ENCODE measurements at regions not wholly inside any gene's neighbourhood (a gene's known extent, or its start where the extent isn't known, plus 50 kb on each side); places are given as distances from the start of the nearest gene placed in this dataset.

DNA sequence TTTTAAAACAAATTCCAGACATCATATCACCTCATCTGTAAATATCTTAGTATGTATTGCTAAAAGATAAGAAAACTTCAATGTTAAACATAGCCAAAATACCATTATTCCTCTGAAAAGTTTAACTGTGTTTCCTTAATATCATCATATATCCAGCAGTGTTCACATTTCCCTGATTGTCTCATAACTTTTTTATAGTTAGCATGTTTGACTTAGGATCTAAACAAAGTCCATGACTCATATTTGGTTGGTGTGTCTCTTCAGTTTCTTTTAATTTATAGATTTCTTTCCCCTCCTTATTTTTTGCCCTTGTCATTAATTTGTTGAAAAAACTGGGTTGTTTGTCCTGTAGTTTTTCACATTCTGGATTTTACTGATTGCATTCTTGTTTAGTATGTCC, 163.0 kb downstream of the RPS12 start:
- DNase-seq = no peak

DNA sequence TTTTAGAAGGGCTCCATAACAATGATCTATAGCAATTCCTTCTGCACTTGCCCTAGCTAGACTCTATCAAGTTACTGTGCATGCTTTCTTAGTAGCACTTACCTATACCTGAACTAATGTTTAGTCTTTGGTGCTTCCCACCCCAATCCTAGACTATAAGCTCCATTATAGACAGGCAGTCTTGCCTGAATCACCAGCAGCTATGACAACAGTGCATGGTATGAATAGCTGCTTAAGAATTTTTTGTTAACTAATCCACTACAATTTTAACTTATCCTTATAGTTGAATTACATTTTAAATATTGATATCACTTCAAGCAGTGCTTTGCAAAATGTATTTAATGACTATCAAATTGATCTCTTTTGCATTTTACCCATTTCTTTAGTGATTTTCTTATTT, 164.3 kb downstream of the RPS12 start:
- DNase-seq = no peak

DNA sequence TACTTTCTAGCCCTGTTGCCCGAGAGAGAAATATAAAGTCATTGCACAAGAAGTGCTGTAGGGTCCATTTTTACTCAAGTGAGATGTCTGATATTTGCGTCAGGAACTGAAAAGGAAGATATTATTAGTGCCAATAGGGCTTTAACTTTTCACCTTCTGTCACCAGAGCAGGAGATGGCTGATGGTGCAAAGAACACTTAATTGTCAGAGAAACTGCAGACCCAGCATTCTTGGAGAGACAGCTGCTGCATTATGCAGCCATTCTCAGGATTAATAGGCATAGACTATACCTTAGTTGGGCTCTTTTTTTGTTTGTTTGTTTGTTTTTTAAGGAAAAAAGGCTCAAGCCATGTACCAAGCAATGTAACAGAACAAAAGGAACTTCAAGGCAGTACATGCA, 179.4 kb downstream of the RPS12 start:
- no peak for DNase-seq

DNA sequence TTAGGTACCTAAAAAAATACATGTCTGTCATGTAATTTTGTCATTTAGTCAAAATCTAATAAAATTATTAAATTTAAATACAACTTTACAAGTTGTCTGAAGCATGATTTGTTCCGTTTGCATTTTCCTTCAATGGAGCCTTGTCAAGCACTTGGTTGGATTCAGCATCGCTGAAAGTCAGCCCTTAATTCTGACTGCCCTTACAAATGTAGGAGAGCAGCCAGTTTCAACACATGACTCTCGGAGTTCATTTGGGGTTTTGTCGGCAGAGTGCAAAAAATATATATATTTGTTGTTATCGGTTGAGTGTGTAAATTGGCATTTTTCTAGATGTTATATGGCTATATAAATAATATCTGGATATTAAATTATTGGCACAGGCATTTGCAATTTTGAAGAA, 180.6 kb downstream of the RPS12 start:
- DNase-seq = no peak

DNA sequence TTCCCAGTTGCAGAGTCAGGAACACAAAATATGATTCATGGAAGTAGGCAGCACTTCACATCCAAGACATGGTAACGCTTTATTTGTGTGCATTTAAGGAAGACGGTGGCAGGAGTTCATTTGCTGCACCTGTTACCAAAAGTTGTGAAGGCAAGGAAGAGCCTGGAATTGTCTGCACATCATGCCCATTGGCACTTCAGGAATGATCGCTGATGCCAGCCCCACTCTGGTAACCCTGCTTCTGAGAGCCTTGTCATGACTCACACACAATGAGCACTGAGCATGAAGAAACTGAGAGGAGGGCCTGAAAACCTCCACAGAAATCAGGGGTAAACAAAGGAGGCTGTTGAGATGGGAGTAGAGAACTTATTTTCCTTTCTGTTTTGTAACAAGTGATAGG, 181.1 kb downstream of the RPS12 start:
- no peak for DNase-seq

DNA sequence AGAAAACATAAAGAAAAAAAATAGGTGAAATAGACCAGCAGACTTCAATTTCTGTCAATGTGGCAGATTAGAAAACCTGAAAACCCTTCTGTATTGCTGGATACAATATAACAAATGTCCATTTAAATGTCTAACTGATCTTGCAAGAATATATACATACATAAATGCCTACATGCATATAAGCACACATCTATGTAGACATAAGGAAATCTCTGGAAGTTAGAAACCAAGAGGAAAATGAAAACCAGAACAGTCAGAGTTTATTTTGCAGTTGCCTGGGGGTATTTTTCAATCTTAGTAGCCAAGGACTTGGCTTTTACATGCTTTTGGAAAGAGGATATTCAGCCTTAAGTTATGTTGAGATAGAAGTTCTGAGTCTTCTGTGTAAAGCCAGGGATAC, 184.0 kb downstream of the RPS12 start:
- DNase-seq = no peak

DNA sequence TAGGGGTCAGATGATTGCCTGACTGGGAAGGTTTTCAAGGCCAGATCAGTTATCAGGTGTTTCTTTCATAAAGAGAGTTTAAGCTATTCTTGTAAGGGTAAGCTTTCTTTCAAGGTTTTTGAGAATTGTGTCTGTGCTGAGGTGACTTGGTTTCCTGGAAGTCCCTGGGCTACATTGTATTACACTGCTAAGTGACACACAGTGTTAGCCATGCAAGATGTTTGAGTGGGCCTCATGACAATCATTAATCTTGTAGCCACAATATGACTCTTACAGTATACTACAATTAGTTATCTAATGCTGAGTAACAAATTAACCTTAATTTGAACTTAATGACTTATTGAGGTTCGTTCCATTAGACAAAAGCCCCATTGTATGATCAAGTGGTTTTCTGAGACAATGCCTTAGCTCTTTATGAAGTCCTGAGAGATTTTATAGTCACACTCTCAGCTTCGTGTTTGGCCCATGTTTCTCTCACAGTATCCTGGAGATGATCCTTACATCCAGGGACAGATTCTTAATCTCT, 186.7 kb downstream of the RPS12 start:
- no peak for DNase-seq

DNA sequence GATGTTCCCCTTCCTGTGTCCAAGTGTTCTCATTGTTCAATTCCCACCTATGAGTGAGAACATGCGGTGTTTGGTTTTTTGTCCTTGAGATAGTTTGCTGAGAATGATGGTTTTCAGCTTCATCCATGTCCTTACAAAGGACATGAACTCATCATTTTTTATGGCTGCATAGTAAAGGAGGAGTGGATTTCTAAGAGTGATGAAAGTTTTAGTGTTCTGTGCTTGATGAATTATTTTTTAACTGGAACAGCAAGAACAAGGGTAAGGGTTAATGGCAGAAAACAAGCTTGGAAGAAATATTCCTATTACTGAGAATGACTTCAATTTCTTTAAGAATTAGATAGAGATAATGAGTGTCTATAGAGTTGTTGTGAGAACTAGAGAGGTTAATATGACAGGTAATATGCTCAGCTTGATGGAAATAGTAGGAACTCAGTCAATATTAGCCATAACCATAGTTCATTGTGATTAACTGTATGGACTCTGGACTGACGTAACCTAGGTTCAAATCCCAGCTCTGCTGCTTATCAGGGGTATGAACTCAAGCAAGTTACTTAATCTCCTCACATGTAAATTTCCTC, 190.0 kb downstream of the RPS12 start:
- no peak for DNase-seq

DNA sequence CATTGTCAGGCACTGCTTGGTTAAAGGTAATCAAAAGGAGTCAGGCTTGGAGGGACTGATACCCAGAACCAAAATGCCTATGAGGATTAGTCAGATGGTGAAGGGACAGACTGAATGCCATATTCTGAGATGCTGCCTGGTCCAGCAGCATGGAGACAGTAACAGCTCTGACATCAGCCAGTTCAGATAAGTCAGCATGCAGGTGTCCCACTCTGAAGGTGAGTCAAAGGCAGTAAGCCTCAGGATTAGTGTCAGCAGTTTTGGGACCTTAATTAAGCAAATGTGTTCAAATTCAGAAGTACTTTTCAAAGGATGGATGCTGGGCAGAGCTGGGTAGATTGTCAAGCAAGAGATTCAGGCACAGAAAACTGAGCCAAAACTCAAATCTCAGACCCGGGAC, 198.4 kb downstream of the RPS12 start:
- DNase-seq = no peak

DNA sequence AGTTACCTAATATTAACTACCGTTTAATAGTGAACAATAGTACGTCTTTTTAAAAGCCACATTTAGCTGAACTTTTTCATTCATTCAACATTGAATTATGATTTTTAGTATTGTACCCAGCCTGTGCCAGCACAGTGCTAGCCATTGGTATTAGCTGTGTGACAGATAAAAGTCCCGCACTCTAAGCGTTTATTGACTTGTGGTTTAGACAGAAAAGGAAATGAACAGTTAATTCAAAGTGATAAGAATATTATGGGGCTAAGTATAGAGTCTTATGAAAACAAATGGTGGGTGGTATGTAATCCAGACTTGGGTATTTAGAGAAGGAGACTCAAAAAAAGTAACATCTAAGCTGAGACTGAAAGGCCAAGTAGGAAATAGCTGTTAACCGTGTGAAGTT, 202.3 kb downstream of the RPS12 start:
- no peak for DNase-seq

DNA sequence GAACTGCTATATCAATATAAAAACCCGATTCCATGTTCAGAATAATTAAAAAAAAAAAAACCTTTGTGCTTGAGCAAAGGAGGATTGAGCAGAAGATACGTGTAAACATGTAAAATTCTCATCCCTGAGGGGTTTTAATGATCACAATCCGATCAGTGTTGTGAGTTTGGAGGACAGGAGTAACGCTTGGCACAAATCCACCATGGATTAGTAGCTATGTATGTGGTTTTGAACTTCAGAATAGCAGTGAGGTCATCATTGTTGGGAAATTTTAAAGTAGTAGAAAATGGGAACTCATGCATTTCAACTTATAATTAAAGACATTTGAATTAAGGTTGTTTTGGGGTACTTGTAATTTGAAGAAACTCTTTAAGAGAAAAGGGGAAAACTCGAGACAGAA, 203.2 kb downstream of the RPS12 start:
- DNase-seq = peak; percentile 61

DNA sequence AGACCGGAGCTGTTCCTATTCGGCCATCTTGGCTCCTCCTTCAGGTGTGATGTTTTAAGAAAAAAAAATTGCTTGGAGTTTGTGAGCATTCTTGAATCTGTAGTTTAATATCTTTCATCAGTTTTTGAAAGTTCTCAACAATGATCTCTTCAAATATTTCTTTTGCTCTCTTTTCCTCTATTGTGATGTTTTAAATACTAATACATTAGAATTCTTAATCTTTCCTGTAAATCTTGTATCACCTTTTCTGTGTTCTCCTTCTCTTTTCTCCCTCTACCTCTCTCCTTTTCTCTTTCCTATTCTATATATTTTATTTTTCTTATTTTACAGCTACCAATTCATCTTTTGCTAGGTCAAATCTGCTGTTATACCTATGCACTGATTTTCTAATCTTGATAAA, 212.3 kb downstream of the RPS12 start:
- no peak for DNase-seq

DNA sequence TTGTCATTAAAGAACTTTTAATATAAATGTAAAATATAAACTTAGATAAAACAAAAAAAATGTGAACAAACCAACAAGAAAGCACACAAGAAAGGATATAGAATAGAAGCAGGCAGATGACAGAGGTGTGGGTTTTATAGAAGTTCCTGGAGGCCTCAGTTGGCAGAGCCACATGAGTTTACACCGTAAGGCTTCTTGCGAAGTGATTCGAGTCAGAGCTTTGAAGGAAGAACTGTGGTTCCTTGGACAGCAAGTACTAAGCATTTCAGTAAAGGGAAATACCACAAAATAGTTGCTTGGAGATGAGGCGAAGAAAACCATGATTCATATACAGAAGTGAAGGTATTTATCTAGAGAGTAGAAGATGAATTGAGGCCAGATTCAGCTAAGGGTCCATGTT, 207.9 kb upstream of the EYA4 start:
- DNase-seq = peak; percentile 27

DNA sequence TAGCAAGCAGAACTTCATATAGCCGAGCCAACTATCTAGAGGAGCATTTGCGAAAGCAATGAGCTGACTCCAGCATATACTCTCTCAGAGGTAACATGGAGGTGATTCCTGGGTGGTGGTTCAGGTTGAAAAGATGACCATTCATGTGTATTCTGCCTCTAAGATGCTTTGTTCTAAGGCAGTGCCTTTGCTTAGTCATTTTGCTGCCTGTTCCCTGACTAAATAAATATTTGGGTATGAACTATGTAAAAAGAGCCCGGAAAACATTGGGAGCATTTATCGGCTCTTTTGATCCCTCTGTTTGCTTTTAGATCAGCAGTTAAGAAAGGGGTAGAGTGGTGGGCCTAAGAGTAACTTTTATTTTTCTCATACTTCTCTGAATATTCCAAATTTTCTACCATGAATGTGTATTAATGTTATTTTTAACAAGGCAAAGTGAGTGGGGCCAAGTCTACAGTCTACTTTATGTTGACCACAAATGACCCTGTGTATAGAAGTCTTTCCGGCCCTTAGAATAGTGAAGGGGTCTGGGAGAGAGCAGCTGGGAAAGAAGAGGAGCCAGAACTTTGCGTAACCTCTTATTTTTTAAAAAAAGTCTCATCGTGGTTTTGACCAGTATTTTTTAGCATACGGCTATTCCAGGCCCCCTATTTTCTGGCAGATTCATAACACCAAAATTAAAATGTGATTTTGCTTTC, 206.5 kb upstream of the EYA4 start:
- no peak for DNase-seq

DNA sequence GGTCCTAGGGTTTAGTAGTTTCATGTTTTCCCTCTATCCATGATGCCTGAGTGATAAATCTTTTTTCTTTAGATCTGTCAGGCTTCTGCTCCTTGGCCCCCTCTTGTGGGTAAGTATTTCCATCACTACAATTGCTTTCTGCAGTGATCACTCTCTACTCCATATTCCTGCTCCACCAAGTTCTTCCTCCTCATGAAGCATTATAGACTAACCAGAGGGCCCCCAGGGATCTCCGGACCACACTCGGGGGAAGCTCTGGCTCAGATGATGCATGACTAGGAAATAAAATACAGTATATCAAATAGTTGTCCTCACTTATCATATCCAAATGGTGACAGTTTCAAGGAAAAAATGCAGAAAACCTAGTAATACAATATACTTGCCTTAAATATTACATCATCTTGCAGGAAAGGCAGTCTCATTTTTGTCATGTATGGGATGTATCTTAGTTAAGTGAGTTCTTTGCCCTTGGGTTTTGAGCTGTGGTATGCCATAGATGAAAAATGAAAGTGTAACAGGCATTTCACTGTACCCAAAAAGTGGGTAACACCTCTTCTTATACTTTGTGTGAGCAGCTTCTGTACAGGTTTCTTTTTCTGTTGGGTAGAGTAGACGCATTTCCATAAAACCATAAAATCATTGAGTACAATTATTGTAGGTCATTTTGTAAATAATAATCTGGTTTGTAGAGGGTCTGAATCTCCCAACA, 200.9 kb upstream of the EYA4 start:
- peak; percentile 71 for DNase-seq

DNA sequence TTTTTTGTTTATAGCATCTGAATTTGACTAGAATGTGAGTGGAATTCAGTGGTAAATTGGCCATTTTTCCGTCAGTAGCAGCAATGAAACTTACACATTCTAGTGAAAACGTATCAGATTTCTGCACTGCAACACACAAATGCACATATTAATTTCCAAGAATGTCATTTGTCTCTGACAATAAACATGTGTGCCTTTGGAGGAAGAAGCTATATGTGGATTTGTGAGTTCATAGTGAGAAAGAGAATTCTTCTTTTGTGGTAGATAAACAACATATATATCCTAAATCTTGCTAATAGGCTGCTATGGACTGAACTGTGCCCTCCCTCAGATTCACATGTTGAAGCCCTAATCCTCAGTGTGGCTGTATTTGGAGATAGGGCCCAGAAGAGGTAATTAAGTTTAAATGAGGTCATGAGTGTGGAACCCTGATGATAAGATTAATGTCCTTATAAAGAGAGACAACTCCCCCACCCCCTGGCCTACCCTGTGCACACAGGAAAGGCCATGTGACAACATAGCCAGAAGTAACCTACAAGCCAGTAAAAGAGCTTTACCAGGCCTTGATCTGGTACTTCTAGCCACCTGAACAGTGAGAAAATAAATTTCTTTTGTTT, 200.2 kb upstream of the EYA4 start:
- DNase-seq = no peak

DNA sequence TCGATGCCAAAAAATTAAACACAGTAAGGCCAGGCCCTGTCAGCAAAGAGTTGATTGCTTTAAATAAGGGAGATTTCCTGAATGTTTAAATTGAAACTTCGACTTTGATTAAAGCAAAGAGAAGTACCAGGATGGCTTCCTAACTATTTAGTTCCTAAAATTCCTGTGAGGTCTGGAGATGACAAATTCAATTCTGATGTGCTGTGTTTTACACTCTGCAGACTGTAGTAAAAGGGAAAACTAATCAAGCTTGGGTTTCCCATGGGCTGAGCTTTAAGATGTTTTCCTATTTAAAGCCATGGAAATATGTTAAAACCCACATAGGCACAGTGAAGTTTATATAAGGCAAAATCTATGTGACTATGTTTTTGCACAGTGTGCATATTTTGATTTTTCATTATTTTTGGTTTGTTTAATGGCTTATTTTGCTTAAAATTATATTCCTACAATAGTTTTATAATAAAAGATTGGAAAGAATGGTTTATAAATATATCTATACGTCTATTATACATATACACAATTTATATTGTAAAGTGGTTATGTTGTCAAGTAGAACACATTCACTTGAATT, 198.5 kb upstream of the EYA4 start:
- DNase-seq = no peak

DNA sequence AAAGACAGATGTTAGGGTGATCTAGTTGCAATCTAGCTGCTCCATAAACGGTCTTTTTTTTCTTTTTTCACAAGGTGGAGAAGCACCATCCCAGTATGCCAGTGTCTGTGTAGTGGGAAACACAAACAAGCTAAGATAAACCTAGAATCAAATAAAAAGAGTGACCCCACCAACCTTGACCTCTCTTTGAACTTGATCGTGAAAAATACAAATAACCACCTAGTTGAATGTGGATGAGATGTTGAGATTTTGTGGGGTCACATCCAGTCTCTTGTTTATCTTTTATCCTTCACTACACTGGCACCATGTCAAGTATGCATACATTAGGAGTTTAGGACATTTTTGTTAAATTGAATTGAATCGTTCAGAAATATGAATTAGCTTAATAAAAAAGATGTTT, 194.6 kb upstream of the EYA4 start:
- DNase-seq = no peak

DNA sequence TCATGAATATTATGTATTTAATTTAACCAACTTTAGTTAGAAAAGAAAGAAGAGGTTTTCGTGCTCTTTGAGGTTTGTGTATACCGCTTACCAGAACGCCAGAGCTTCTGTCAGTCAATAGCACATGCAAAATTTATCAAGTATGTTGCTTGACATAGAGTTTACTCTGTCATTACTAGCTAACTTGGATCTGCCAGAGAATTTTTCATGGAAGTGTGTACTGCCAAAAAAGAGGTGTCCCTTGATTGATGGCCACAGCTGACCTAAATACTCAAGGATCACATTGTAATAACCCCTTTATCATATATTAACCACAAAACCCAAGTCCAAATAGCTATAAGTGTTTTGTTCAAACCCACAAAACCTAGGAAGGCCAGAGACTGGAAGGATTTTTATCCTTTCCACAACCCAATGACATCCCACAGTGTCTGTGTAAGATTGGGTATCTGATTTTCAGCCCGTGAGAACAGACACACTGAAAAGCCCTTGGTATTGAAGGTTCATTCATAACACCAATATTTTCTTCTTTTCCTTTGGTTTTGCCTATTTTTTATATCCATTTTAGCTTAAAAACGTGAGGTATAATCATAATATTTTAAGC, 194.0 kb upstream of the EYA4 start:
- DNase-seq = no peak

DNA sequence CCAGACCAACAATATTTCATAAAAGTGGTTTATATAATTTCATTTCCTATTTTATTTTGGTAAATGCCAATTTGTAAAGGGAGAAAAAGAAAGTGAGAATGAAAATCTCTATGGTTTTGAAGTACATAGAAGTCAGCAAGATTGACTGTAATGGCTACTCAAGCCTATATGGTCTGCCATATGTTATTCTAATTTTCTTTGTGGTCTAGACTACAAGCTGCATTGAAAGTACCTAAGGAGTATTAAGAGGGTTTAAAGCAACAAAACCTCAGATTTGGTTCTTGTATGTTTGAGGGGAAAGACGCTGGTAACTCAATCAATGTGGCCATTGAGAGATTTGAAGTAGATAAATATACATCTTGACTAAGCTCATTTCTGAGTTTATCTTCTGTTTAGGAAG, 193.5 kb upstream of the EYA4 start:
- DNase-seq = no peak

DNA sequence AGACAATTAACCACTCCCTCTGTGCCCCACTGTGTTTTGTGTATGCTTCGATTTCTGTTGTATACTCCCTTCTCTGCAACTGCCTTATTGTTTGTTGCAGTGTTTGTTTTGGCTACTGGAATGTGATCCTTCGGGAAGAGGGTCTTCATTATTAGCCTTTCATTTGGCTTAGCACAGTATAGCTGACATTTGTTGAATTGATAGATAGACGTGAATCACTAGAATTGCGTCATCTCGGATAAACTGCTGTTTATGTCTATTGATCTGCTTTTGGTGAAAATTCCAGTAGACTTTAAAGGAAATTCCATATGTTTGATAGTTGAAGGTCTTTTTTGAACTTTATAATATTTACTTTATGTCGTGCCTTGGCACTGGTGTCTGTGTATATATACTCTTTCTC, 189.9 kb upstream of the EYA4 start:
- DNase-seq = no peak

DNA sequence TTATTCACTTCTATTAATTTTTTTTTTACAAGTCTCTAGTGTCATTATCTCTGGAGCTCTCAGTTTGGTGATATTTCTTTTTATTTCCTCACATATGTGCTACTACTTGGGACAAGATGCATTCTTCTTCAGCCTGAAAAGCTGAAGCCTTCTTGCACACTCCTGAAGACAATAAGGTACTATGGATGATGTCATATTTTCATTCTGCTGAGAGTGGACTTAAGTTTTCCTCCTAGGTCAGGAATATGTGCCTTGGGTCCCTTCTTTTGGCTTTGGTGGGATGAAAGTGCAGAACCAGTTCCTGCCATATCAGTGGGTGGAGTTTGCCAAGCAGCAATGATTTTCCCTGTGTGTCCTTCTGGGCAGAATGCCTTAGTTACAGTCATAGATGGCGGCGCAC, 188.7 kb upstream of the EYA4 start:
- no peak for DNase-seq

DNA sequence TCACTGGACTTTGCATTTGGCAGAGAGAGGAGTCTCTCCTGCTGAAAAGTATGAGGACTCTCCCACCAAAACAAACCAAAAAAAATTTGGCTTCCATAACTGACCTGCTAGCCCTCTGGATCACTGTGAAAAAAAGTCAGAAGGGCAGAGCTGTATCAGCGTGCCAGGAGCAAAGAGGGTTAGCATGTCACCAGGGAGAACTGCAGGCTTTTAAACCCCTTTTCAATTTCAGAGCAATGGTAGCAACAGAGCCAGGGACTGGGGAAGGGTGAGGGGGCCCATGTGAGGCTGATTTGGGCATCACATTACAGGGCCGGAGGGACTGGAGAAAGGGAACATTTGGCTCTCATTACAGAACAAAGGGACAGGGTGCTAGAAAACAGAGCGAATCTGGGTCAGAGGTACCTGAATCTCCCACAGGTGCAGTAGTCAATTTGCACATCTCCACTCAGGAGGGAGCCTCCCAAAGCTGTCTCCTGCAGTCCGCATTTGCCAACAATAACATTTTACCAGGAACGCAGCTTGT, 185.7 kb upstream of the EYA4 start:
- DNase-seq = no peak

Data from fibroblast of upper back skin (primary cell).